HK-2 (cell line): ENCODE measurements at regions not wholly inside any gene's neighbourhood (a gene's known extent, or its start where the extent isn't known, plus 50 kb on each side); places are given as distances from the start of the nearest gene placed in this dataset.

Experiments used
- DNase-seq: peaks from one replicate; pipeline ENCODE4 v3.0.0-alpha.2; 2018; ENCODE audit not compliant: unreplicated experiment

- no peak for DNase-seq
These were observed 239.1 kb downstream of the KLF12 start for GRCh38 chr13:73894995-73895571.

- no peak for DNase-seq
These were observed 240.4 kb downstream of the KLF12 start for GRCh38 chr13:73893833-73894232.

- no peak for DNase-seq
These were observed 242.4 kb downstream of the KLF12 start for GRCh38 chr13:73891805-73892204.

GRCh38 chr13:73883162-73883561, 251.0 kb downstream of the KLF12 start:
- no peak for DNase-seq

- no peak for DNase-seq
These were observed 253.8 kb downstream of the KLF12 start for GRCh38 chr13:73880365-73880764.

GRCh38 chr13:73879346-73880015, 254.7 kb downstream of the KLF12 start:
- DNase-seq = no peak

- DNase-seq = no peak
These were observed 256.8 kb downstream of the KLF12 start for GRCh38 chr13:73877399-73877798.

GRCh38 chr13:73876323-73876722, 257.9 kb downstream of the KLF12 start:
- DNase-seq = no peak

- no peak for DNase-seq
These were observed 260.0 kb downstream of the KLF12 start for GRCh38 chr13:73873940-73874830.

- DNase-seq = no peak
These were observed 261.8 kb downstream of the KLF12 start for GRCh38 chr13:73872397-73872796.

GRCh38 chr13:73870970-73871935, 263.0 kb downstream of the KLF12 start:
- DNase-seq = no peak

GRCh38 chr13:73870036-73870741, 264.0 kb downstream of the KLF12 start:
- DNase-seq = no peak

GRCh38 chr13:73865027-73865426, 269.2 kb downstream of the KLF12 start:
- no peak for DNase-seq

- DNase-seq = no peak
These were observed 273.1 kb downstream of the KLF12 start for GRCh38 chr13:73861136-73861535.

- no peak for DNase-seq
These were observed 273.7 kb downstream of the KLF12 start for GRCh38 chr13:73860501-73860900.

- no peak for DNase-seq
These were observed 274.4 kb downstream of the KLF12 start for GRCh38 chr13:73859841-73860240.

GRCh38 chr13:73857106-73857505, 277.1 kb downstream of the KLF12 start:
- DNase-seq = no peak

- DNase-seq = no peak
These were observed 283.1 kb downstream of the KLF12 start for GRCh38 chr13:73851104-73851503.

- DNase-seq = no peak
These were observed 283.9 kb downstream of the KLF12 start for GRCh38 chr13:73850104-73850873.

- no peak for DNase-seq
These were observed 284.9 kb downstream of the KLF12 start for GRCh38 chr13:73849292-73849691.
